ENCODE measurements at regions not wholly inside any gene's neighbourhood (a gene's known extent, or its start where the extent isn't known, plus 50 kb on each side); places are given as distances from the start of the nearest gene placed in this dataset.

- Mint-ChIP-seq H3K36me3 (ENCODE audit: insufficient read depth, unreplicated experiment) (no peaks in the 10 kb centered on the region), H3K9me3 (ENCODE audit: unreplicated experiment) (no peaks in the 10 kb centered on the region), H3K4me3 (ENCODE audit: unreplicated experiment) (no peak overlapping the region), H3K27ac (ENCODE audit: low read depth, unreplicated experiment) (no peak overlapping the region), H3K27me3 (ENCODE audit: insufficient read depth, unreplicated experiment) (no peaks in the 10 kb centered on the region), H3K4me1 (ENCODE audit: insufficient read depth, unreplicated experiment) (no peaks in the 10 kb centered on the region)
- no TSS peak for BruUV-seq (replicated peaks)
- intact Hi-C loops (cut with micrococcal nuclease): no loop called here
- no peak for DNase-seq (ENCODE audit: unreplicated experiment)
- CTCF ChIA-PET: interaction anchor here (0.5 to 1.2 kb wide), 5 partner anchors 9 to 1057 kb away, joined by 3 to 5 read pairs (median 3); no protein-coding TSS in a partner anchor
- POLR2A ChIA-PET: interaction anchor here (0.6 kb wide), 1 partner anchor 764 kb away, joined by 3 read pairs; no protein-coding TSS in a partner anchor
- TF ChIP-seq CTCF (IDR thresholded peaks at IDR 0.05; ENCODE audit: unreplicated experiment): no peak
Measured at GRCh38 chr17:71482625-71483024, 638.2 kb upstream of the SOX9 start.

DNA sequence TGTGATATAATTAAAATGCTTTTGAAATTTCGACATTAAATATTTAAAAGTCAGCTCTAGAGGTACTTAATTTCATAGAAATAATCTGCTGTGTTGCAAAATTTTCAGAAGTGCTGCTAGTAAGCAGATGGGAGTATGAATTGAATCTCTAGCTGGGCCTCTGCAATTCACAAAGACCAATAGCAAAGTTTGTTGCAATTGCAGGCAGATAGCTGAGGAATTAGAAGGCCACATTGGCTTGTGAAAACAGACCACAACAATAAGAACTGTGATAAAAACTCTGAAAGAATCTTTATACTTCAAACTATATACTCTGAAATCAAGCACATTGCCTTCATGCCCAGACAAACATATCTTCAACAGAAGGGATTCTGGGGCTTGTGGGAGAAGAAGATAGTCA is 636.3 kb upstream of the SOX9 start:
- no peak for TF ChIP-seq CTCF (IDR thresholded peaks at IDR 0.05; ENCODE audit: unreplicated experiment)
- no peak for DNase-seq (ENCODE audit: unreplicated experiment)
- H3K27me3 Mint-ChIP-seq (ENCODE audit: insufficient read depth, unreplicated experiment): no peaks in the 10 kb centered on the region
- no peak overlapping the region for H3K4me3 Mint-ChIP-seq (ENCODE audit: unreplicated experiment)
- CTCF ChIA-PET: interaction anchor here (3.8 kb wide), 1 partner anchor 12 kb away, joined by 16 read pairs; no protein-coding TSS in a partner anchor
- POLR2A ChIA-PET: interaction anchor here (0.7 to 1.3 kb wide), 2 partner anchors 32 to 464 kb away, joined by 3 to 4 read pairs; no protein-coding TSS in a partner anchor
- intact Hi-C loops (cut with micrococcal nuclease): no loop called here
- no peak overlapping the region for H3K27ac Mint-ChIP-seq (ENCODE audit: low read depth, unreplicated experiment)
- H3K36me3 Mint-ChIP-seq (ENCODE audit: insufficient read depth, unreplicated experiment): no peaks in the 10 kb centered on the region
- BruUV-seq (replicated peaks): no TSS peak
- H3K9me3 Mint-ChIP-seq (ENCODE audit: unreplicated experiment): no peaks in the 10 kb centered on the region
- H3K4me1 Mint-ChIP-seq (ENCODE audit: insufficient read depth, unreplicated experiment): no peaks in the 10 kb centered on the region

- intact Hi-C loops (cut with micrococcal nuclease): no loop called here
- ChIA-PET CTCF (interaction anchor here (0.5 to 3.8 kb wide), 3 partner anchors 13 to 1054 kb away, joined by 3 to 16 read pairs (median 4); no protein-coding TSS in a partner anchor), POLR2A (interaction anchor here (0.6 kb wide), 1 partner anchor 979 kb away, joined by 3 read pairs; no protein-coding TSS in a partner anchor)
- no peaks in the 10 kb centered on the region for H3K36me3 Mint-ChIP-seq (ENCODE audit: insufficient read depth, unreplicated experiment)
- H3K27me3 Mint-ChIP-seq (ENCODE audit: insufficient read depth, unreplicated experiment): no peaks in the 10 kb centered on the region
- H3K9me3 Mint-ChIP-seq (ENCODE audit: unreplicated experiment): no peaks in the 10 kb centered on the region
- no peak for DNase-seq (ENCODE audit: unreplicated experiment)
- no peak overlapping the region for H3K4me3 Mint-ChIP-seq (ENCODE audit: unreplicated experiment)
- H3K4me1 Mint-ChIP-seq (ENCODE audit: insufficient read depth, unreplicated experiment): no peaks in the 10 kb centered on the region
- BruUV-seq (replicated peaks): no TSS peak
- H3K27ac Mint-ChIP-seq (ENCODE audit: low read depth, unreplicated experiment): no peak overlapping the region
- TF ChIP-seq CTCF (IDR thresholded peaks at IDR 0.05; ENCODE audit: unreplicated experiment): no peak
Measured at GRCh38 chr17:71485426-71485825, 635.4 kb upstream of the SOX9 start.

- no peaks in the 10 kb centered on the region for H3K36me3 Mint-ChIP-seq (ENCODE audit: insufficient read depth, unreplicated experiment)
- no peaks in the 10 kb centered on the region for H3K4me1 Mint-ChIP-seq (ENCODE audit: insufficient read depth, unreplicated experiment)
- intact Hi-C loops (cut with micrococcal nuclease): no loop called here
- no peak overlapping the region for H3K4me3 Mint-ChIP-seq (ENCODE audit: unreplicated experiment)
- no peak for TF ChIP-seq CTCF (IDR thresholded peaks at IDR 0.05; ENCODE audit: unreplicated experiment)
- POLR2A ChIA-PET: no interaction called here
- CTCF ChIA-PET: interaction anchor here (0.5 to 3.8 kb wide), 3 partner anchors 13 to 1053 kb away, joined by 3 to 16 read pairs (median 4); no protein-coding TSS in a partner anchor
- H3K27ac Mint-ChIP-seq (ENCODE audit: low read depth, unreplicated experiment): no peak overlapping the region
- H3K9me3 Mint-ChIP-seq (ENCODE audit: unreplicated experiment): no peaks in the 10 kb centered on the region
- BruUV-seq (replicated peaks): no TSS peak
- no peaks in the 10 kb centered on the region for H3K27me3 Mint-ChIP-seq (ENCODE audit: insufficient read depth, unreplicated experiment)
- peak; percentile 25 for DNase-seq (ENCODE audit: unreplicated experiment)
Measured at GRCh38 chr17:71486261-71486660, 634.6 kb upstream of the SOX9 start.

Data from MCF 10A (cell line).